GM18873 (cell line): ENCODE measurements at regions not wholly inside any gene's neighbourhood (a gene's known extent, or its start where the extent isn't known, plus 50 kb on each side); places are given as distances from the start of the nearest gene placed in this dataset.
"Not testable (repeated sequence)": the region's sequence is repeated elsewhere in the genome, so short reads cannot be mapped to it uniquely, and the experiment has no call there.

Source experiments
- ATAC-seq: cut with Tn5 transposase; IDR thresholded peaks from one replicate; pipeline ENCODE4 v1.9.1; 2021; ENCODE audit warnings: mild to moderate bottlenecking, moderate library complexity, moderate number of reproducible peaks; ENCODE audit not compliant: unreplicated experiment, low FRiP score

- no peak for ATAC-seq
These were observed 213.2 kb upstream of the SAMSN1 start for GRCh38 chr21:14759285-14759684.

- ATAC-seq = no peak
These were observed 212.7 kb upstream of the SAMSN1 start for GRCh38 chr21:14758849-14759248.

GRCh38 chr21:14757533-14758327 lies 211.6 kb upstream of the SAMSN1 start:
- no peak for ATAC-seq

- ATAC-seq = no peak
These were observed 209.0 kb upstream of the SAMSN1 start for GRCh38 chr21:14755086-14755485.

GRCh38 chr21:14754682-14755081 lies 208.6 kb upstream of the SAMSN1 start:
- ATAC-seq = no peak

GRCh38 chr21:14754259-14754604 lies 208.1 kb upstream of the SAMSN1 start:
- no peak for ATAC-seq

- no peak for ATAC-seq
These were observed 207.5 kb upstream of the SAMSN1 start for GRCh38 chr21:14753466-14754258.

- ATAC-seq = no peak
These were observed 207.0 kb upstream of the SAMSN1 start for GRCh38 chr21:14753069-14753465.

GRCh38 chr21:14752345-14752909 lies 206.3 kb upstream of the SAMSN1 start:
- ATAC-seq = no peak

- no peak for ATAC-seq
These were observed 205.7 kb upstream of the SAMSN1 start for GRCh38 chr21:14751602-14752344.

GRCh38 chr21:14751011-14751410 lies 204.9 kb upstream of the SAMSN1 start:
- ATAC-seq = no peak

GRCh38 chr21:14750041-14750440 lies 203.9 kb upstream of the SAMSN1 start:
- no peak for ATAC-seq

- ATAC-seq = no peak
These were observed 202.5 kb upstream of the SAMSN1 start for GRCh38 chr21:14748662-14749061.

GRCh38 chr21:14744368-14744767 lies 198.3 kb upstream of the SAMSN1 start:
- no peak for ATAC-seq

- no peak for ATAC-seq
These were observed 196.0 kb upstream of the SAMSN1 start for GRCh38 chr21:14742119-14742518.

- ATAC-seq = no peak
These were observed 195.1 kb upstream of the SAMSN1 start for GRCh38 chr21:14741256-14741655.

GRCh38 chr21:14740692-14741091 lies 194.6 kb upstream of the SAMSN1 start:
- ATAC-seq = no peak

GRCh38 chr21:14740116-14740515 lies 194.0 kb upstream of the SAMSN1 start:
- no peak for ATAC-seq

GRCh38 chr21:14739590-14739989 lies 193.5 kb upstream of the SAMSN1 start:
- no peak for ATAC-seq

GRCh38 chr21:14738576-14738975 lies 192.5 kb upstream of the SAMSN1 start:
- not testable (repeated sequence) for ATAC-seq

GRCh38 chr21:14737922-14738321 lies 191.8 kb upstream of the SAMSN1 start:
- ATAC-seq = no peak
